HS-5 (cell line): ENCODE measurements at regions not wholly inside any gene's neighbourhood (a gene's known extent, or its start where the extent isn't known, plus 50 kb on each side); places are given as distances from the start of the nearest gene placed in this dataset.

Experiments
- DNase-seq: peaks from one replicate; pipeline ENCODE4 v3.0.0-alpha.2; 2012; ENCODE audit warnings: low read depth

- DNase-seq: no peak
Measured at GRCh38 chr13:80284290-80284689, 56.6 kb downstream of the SPRY2 start.

- DNase-seq: no peak
Measured at GRCh38 chr13:80278706-80279105, 62.2 kb downstream of the SPRY2 start.

- no peak for DNase-seq
Measured at GRCh38 chr13:80276371-80277289, 64.3 kb downstream of the SPRY2 start.

- DNase-seq: no peak
Measured at GRCh38 chr13:80274643-80275042, 66.3 kb downstream of the SPRY2 start.

GRCh38 chr13:80273718-80274117, 67.2 kb downstream of the SPRY2 start:
- no peak for DNase-seq

GRCh38 chr13:80265348-80265747, 75.6 kb downstream of the SPRY2 start:
- DNase-seq: no peak

- no peak for DNase-seq
Measured at GRCh38 chr13:80263745-80264513, 77.0 kb downstream of the SPRY2 start.

GRCh38 chr13:80262051-80262695, 78.8 kb downstream of the SPRY2 start:
- no peak for DNase-seq

- DNase-seq: no peak
Measured at GRCh38 chr13:80259159-80259558, 81.8 kb downstream of the SPRY2 start.

GRCh38 chr13:80256352-80256932, 84.5 kb downstream of the SPRY2 start:
- DNase-seq: no peak

GRCh38 chr13:80255946-80256345, 85.0 kb downstream of the SPRY2 start:
- DNase-seq: no peak

- DNase-seq: no peak
Measured at GRCh38 chr13:80251403-80251802, 89.5 kb downstream of the SPRY2 start.

GRCh38 chr13:80250213-80250810, 90.6 kb downstream of the SPRY2 start:
- DNase-seq: no peak

- DNase-seq: no peak
Measured at GRCh38 chr13:80249516-80250212, 91.3 kb downstream of the SPRY2 start.

GRCh38 chr13:80245162-80245733, 95.7 kb downstream of the SPRY2 start:
- DNase-seq: no peak

- no peak for DNase-seq
Measured at GRCh38 chr13:80244574-80244973, 96.4 kb downstream of the SPRY2 start.

GRCh38 chr13:80242728-80243427, 98.0 kb downstream of the SPRY2 start:
- no peak for DNase-seq

GRCh38 chr13:80239571-80240255, 101.2 kb downstream of the SPRY2 start:
- DNase-seq: no peak

- DNase-seq: no peak
Measured at GRCh38 chr13:80239116-80239515, 101.8 kb downstream of the SPRY2 start.

- DNase-seq: no peak
Measured at GRCh38 chr13:80237646-80238045, 103.3 kb downstream of the SPRY2 start.
